SH-SY5Y (cell line): ENCODE measurements at regions not wholly inside any gene's neighbourhood (a gene's known extent, or its start where the extent isn't known, plus 50 kb on each side); places are given as distances from the start of the nearest gene placed in this dataset.

Experiments
- GATA2 ChIP-seq: IDR thresholded peaks from 2 replicates; pipeline ENCODE4 v1.6.1; 2011; ENCODE audit warnings: mild to moderate bottlenecking, low read depth, low read length
- GATA3 ChIP-seq: IDR thresholded peaks from 2 replicates; pipeline ENCODE4 v1.6.1; 2011; ENCODE audit warnings: low read depth, mild to moderate bottlenecking, low read length, moderate library complexity

DNA sequence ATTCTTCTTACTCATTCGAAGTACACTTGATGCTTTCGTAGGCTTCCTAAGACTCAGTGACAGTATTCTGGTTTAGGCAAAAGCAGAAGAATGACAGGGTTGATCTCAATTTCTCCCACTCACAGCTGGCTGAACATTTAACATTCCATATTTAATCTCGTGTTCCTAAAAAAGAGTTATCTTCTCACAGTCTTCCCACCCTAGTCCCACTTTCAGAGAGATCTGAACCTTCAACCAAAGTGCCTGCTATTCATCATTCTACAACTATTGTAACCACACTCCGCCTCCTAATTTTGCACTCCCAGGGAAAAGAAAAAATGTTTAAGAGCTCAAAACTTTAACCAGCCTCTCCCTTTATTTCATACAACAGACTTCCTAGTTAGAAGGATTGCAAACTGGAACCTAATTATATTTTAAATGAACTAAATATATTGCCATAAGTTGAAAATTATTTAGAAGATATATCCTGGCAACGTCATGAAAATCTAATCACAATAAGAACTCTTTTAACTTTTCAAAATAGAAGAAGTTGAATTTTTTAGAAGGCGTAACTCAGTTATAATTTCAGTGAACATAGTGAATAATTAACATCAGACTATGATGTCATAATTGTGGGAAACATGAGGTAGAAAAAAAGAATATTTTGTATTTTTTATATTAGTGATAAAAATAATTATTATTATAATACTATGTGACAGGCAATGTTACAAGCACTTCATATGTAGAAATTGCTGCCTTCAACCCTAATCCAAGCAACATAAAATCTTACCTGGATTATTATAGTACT, 540.9 kb upstream of the ADGRL2 start:
- TF ChIP-seq GATA2 = no peak
- no peak for TF ChIP-seq GATA3

DNA sequence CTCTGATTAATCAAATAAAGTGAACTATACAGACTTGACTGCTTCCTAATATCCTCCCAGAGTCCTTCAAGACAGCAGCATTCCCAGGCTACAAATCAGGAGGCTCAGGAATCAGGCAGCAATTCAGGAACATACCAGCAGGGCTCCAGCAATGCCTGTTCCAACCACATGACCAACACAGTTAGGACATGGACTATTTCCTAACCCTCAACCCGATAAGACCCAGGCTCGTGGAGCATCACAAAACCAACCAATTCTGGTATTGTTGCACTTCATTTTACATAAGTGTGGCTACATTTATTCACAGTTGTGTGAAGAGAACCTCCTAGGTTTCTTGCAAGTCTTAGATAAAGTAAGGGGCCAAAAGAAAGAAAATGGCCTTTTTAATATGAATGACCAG, 546.2 kb upstream of the ADGRL2 start:
- no peak for TF ChIP-seq GATA2
- TF ChIP-seq GATA3 = no peak

DNA sequence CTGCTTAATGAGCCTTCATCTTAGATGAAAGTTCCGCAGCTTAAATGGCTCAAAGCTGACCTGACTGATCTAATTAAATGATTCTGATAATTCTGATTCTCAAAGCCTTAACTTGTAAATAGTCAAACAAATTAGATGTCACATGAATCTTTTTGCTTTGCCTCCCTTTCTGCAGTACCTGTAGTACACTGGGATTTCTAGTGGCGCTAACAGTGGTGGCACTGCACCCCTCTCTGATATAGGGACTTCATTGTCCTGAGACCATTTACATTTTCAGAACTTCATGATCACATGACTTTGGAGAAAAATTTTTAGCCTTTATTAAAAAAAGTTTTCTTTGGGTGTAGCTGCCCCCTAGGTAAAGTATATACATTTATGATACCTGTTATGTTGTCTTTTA, 546.7 kb upstream of the ADGRL2 start:
- no peak for TF ChIP-seq GATA3
- TF ChIP-seq GATA2 = no peak

DNA sequence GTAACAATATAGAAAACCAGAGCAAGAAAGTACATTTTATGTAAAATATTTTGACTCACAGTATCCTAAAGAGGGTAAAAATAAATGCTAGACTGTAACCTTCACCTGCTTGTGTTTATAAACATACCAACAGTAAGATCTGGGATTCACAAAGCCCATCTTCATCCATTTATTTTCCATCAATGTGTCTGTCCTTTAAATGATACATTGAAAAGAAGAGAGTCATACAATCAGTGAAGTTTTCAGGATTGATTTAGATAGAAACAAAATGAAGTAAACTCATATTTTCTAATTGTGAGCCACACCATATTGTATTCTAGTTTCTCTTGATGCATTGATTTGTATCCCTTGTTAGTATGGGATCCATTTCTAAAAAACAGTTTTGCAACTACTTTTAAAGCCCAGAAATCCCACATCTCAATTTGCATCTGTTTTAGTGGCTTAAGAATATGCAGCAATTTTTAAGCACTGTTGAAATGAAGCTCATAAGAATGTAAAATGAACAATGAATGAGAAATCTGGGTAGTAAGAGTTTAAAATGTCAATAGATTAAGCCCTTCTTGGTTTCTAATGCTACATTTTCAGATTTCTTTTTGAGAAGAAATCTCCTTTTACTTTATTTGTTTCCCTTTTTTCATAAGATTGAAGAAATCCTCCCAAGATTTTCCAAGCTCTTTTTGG, 548.1 kb upstream of the ADGRL2 start:
- TF ChIP-seq GATA2 = no peak
- TF ChIP-seq GATA3 = no peak

DNA sequence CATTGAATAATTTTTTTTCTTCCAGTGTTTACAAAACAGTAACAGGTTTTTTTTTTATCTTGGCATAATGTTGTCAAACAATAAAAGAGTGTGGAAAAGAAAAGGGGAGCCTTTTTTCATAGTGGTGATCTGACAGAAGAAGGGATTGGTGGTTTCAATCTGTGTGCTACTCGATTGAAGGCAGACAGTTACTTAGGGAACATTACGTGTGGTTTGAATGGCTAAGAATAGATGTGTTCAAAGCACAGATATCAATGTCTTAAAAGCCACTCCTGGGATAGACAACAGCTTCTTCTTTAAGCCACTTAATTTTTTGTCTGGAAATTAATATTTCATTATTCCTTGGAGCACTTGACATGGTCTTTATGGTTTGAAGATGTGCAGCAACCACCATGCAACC, 558.6 kb upstream of the ADGRL2 start:
- no peak for TF ChIP-seq GATA2
- no peak for TF ChIP-seq GATA3

DNA sequence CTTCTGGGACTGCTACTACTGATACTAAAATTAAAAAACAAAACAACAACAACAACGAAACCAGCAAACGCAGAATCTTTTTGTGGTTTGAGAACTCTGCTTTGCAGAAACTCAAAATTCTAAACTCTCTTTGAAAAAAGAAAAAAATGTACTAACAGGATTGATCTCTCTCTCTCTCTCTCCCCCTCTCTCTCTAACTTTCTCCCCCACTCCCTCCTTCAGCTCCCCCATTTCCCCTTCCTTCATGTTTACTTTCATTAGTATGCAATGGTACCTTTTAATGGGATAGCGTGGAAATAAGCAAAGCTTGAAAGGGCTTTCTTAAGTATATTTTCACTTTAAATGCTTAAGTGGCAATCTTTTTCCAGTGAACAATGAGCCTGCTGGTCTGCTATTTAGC, 562.6 kb upstream of the ADGRL2 start:
- no peak for TF ChIP-seq GATA3
- no peak for TF ChIP-seq GATA2

DNA sequence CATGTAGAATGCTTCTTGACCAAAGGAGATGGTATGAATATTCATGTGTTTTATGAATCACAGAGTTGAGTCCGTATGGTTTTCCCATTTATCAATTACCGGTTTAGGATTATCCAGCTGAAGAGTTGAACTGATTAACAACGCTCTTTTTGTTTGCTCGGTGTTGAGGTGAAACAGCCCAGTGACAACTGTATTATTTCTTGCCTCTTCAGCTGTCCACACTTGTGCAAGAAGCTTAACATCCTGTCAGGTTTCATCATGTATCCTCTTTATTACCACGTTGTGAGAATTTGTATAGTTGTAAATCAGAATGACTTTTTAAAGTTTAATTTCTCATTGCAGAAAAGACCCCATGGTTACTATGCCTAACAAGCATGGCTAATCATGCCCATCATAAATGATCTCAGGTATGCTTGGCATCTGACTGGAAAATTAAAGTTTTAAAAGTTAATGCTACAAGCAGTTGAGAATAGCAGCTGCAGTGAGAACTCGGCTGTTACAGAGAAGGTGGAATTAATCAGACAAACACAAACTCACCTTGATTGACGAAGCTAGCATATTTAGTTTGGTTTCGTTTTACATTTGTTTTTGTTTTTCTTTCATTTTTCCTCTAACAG, 563.2 kb upstream of the ADGRL2 start:
- TF ChIP-seq GATA2 = no peak
- no peak for TF ChIP-seq GATA3

DNA sequence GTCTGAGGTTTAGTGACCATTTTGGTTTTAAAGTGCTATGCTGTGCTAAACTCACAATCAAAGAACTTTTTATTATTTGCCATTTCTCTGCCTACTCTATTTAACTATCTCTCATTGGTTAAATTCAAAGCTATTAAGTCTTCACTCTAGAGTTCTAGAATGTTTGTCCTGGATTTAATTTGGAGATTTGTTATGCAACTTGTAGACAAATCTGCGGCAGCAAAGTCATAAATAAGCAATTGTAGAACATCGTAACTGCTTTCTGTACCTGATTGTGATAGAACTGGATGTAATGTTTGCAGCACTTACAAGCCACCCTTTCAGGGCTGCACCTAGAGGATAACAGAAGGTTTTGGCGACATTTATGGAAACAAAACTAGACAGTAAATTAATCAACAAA, 566.5 kb upstream of the ADGRL2 start:
- no peak for TF ChIP-seq GATA3
- TF ChIP-seq GATA2 = no peak

DNA sequence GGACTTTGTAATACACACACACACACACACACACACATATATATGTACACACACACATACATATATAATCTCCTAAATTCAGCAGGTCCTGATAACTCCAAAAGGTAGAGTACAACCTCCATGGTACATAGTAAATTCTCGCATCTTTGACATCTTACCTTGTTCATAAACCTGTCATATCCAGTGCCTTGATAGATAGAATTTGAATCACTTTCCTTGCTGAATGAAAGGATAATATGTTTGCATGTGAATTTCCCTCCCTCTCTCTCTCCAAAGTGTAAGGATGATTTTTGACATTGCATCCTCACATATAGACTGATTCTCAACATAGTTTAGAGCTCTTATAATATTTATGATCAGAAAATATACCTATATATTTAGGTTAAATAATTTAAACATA, 567.1 kb upstream of the ADGRL2 start:
- TF ChIP-seq GATA2 (no peak), GATA3 (no peak)

DNA sequence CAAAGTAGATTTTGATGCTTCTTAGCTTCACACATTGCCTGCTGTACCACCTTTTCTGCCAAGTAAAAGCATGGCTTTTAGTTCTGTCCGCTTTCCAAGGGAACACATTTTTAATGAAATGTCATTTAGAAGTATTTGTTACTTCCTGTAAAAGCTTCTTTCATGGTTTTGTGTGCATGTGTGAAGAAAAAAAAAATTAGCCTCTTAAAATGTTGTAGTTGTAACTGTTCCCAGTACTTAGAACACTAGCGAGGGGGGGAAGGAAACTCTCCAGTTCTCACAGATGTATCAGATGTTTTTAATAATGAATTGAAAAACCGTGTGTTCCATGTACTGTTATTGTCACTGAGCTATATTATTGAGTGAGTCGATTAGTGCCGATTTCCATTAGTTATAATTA, 568.3 kb upstream of the ADGRL2 start:
- no peak for TF ChIP-seq GATA2
- no peak for TF ChIP-seq GATA3

DNA sequence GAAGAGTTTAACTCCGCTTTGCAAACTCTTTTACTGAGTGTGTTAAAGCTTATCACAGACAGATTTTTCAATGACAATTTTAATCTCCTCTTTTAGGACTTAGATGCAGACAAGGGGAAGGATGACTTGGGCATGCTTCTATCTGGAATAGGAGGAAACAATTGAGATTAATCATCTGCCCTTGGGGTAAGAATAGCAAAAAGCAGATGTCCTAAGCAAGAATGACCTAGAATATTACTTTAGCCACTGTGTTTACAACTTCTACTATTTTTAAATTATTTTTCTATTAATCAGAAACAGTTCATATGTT, 569.0 kb upstream of the ADGRL2 start:
- peak; percentile 66 for TF ChIP-seq GATA3
- TF ChIP-seq GATA2 = peak; percentile 63; the same call in 1 of the 2 replicates

DNA sequence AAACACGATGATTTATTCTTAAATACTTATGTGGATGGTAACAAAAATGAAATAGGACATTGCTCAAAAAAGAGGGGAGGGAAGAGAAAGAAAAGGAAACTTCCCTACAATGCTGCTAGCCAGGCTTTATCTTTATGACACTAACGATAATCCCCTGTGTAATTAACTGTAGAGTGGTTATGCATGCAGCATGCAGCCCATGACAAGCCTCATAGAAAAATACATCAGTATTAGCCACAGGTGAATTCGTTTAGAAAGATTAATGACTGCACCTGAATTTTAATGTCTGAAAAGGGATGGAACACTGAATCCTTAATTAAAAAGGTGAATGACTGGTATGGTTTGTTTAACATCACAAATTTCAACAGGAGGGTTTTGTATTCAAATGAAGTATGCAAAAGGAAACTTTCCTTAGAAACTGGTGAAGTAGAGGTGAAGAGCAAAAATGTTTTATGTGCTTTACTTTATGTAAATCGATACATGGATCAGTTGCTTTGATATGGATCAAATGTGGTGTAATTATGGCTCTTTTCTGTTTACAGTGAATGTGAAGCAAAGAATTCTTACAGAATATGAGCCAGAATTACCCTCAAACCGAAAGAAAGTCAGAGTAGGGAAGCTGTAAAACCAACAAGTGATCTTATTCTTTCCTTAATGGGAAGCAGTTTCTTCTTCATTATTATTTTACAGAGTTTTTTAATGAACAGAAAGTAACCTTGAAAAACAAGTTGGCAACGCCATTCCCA, 569.6 kb upstream of the ADGRL2 start:
- TF ChIP-seq GATA2 (no peak), GATA3 (no peak)

DNA sequence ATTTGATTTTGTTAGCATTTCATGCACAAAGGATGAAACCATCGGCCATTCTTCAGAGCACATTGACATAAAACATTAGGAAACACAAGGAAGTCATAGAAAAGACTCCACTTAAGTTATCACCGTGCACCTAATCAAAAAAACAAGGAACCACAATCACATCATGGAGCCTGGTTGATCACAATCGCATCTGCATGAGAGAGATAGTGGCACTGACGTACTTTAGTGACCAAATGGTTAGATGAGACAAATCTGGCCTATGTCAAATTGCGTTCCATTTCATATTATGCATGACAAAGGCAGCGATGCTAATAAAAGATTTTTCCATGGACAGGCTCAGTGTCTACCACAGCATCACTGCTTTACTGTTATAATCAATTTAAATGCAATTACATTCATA, 571.8 kb upstream of the ADGRL2 start:
- TF ChIP-seq GATA3 = peak; percentile 100
- TF ChIP-seq GATA2 = peak; percentile 99

DNA sequence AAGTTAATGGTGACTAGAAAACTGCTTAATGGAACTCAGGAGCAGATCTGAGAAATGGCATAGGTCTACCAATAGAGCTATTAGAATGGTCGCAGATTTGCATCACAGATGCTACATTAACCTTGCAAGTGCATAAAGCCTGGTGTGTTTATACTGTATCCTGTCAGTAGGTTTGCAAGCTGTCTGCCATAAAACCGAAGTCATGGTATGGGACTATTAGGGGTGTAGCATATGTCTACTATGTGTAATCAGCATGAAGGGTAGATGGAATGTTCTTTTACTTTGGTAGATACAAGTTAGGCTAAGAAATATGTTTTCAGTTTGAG, 574.2 kb upstream of the ADGRL2 start:
- TF ChIP-seq GATA3 = no peak
- TF ChIP-seq GATA2 = no peak
